ENCODE measurements at regions not wholly inside any gene's neighbourhood (a gene's known extent, or its start where the extent isn't known, plus 50 kb on each side); places are given as distances from the start of the nearest gene placed in this dataset.
A peak's percentile ranks its signal among the peaks of the same experiment; 100 is the strongest.

DNA sequence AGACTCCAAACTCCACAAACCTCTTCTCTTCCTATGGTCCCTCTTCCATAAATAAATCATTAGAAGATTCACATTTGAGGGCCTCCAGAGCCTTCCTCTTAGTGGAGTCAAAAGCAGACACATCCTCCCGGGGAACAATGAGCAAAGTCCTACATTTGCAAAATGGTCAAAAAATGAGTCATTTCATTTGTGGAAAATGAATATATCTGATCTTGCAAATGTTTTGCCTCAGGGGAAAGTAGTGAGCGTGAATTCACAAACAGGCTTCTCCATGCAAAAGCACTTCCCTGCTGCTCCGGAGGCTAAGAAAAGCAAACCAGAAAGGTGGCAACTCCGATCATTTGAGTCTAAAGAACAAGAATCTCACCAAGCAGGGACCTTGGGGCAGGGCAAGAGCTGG is 86.7 kb upstream of the IQSEC1 start:
- no peak overlapping the region for H3K4me3 ChIP-seq
- H3K4me2 ChIP-seq, result peak overlapping the region; percentile 43
- H3K9me2 ChIP-seq (ENCODE audit: insufficient read depth), result no peaks in the 10 kb centered on the region
- no peaks in the 10 kb centered on the region for H4K20me1 ChIP-seq (ENCODE audit: insufficient read depth)
- peaks cover 30% of the 10 kb centered on the region for H3K4me1 ChIP-seq (replicated peaks; ENCODE audit: insufficient read depth)
- DNase-seq, result peak; percentile 27 to 85
- H3K27ac ChIP-seq, result peak overlapping the region; percentile 34
- POLR2A ChIA-PET (ENCODE audit: unreplicated experiment), result interaction anchor here (0.7 kb wide), 1 partner anchor 50 kb away, joined by 11 read pairs; no protein-coding TSS in a partner anchor
- TF ChIP-seq, protein P1, sequence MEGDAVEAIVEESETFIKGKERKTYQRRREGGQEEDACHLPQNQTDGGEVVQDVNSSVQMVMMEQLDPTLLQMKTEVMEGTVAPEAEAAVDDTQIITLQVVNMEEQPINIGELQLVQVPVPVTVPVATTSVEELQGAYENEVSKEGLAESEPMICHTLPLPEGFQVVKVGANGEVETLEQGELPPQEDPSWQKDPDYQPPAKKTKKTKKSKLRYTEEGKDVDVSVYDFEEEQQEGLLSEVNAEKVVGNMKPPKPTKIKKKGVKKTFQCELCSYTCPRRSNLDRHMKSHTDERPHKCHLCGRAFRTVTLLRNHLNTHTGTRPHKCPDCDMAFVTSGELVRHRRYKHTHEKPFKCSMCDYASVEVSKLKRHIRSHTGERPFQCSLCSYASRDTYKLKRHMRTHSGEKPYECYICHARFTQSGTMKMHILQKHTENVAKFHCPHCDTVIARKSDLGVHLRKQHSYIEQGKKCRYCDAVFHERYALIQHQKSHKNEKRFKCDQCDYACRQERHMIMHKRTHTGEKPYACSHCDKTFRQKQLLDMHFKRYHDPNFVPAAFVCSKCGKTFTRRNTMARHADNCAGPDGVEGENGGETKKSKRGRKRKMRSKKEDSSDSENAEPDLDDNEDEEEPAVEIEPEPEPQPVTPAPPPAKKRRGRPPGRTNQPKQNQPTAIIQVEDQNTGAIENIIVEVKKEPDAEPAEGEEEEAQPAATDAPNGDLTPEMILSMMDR (conservative IDR thresholded peaks at IDR 0.05), result no peak
- TF ChIP-seq EZH2 (IDR thresholded peaks at IDR 0.05; ENCODE audit: low read depth), result no peak
- BruUV-seq (replicated peaks), result no TSS peak
- H3K27me3 ChIP-seq (ENCODE audit: insufficient read depth, low read depth), result no peaks in the 10 kb centered on the region
- no peak overlapping the region for H2AFZ ChIP-seq
- peaks cover 18% of the 10 kb centered on the region for H3F3A ChIP-seq (ENCODE audit: insufficient read depth, low read depth)
- H3K36me3 ChIP-seq (ENCODE audit: low read depth), result no peaks in the 10 kb centered on the region
- CTCF ChIA-PET, result no interaction called here
- intact Hi-C loops (cut with micrococcal nuclease; ENCODE audit: unreplicated experiment), result loop anchor here (10.0 kb wide), 1 partner anchor 55 kb away; no protein-coding TSS in a partner anchor
- no peaks in the 10 kb centered on the region for H3K79me2 ChIP-seq (ENCODE audit: low read depth)
- peaks cover 8% of the 10 kb centered on the region; the same call in 1 of the 2 replicates for H3K9me3 ChIP-seq (ENCODE audit: insufficient read depth, low read depth)

DNA sequence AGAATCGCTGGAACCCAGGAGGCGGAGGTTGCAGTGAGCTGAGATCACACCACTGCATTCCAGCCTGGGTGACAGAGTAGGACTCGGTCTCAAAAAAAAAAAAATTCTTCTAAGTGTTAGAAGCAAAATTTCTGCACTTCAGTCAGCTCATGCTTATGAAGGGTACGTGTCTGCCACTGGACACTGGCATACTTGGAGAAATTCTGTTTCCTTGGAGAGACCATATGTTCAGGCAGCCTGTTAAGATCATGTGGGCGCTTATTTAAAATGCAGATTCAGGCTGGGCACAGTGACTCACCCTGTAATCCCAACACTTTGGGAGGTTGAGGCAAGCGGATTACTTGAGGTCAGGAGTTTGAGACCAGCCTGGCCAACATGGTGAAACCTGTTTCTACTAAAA is 85.6 kb upstream of the IQSEC1 start:
- CTCF ChIA-PET, result no interaction called here

DNA sequence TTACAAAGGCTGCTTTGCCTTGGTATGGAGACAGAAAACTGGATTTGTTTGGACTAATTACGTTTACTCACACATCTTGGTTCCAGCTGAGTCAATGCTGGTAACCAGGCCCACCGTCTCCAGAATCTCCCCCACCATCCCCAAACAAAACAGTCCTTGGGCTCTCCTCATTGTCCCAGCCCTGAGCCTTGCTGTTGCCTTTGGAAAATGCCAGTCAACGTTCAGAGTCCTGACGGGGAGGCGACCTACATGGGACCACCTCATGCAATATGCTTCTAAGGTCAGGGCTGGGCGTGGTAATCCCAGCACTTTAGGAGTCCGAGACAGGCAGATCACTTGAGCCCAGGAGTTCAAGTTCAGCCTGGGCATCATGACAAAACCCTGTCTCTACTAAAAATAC is 85.2 kb upstream of the IQSEC1 start:
- no TSS peak for BruUV-seq (replicated peaks)
- H3K4me2 ChIP-seq, result no peak overlapping the region
- TF ChIP-seq EZH2 (IDR thresholded peaks at IDR 0.05; ENCODE audit: low read depth), result no peak
- TF ChIP-seq, protein P1 (conservative IDR thresholded peaks at IDR 0.05), result no peak
- intact Hi-C loops (cut with micrococcal nuclease; ENCODE audit: unreplicated experiment), result loop anchor here (10.0 kb wide), 1 partner anchor 56 kb away; no protein-coding TSS in a partner anchor
- H3K36me3 ChIP-seq (ENCODE audit: low read depth), result no peaks in the 10 kb centered on the region
- DNase-seq, result no peak
- H3K9me2 ChIP-seq (ENCODE audit: insufficient read depth), result no peaks in the 10 kb centered on the region
- H2AFZ ChIP-seq, result no peak overlapping the region
- H3K27me3 ChIP-seq (ENCODE audit: insufficient read depth, low read depth), result no peaks in the 10 kb centered on the region
- no peak overlapping the region for H3K27ac ChIP-seq
- CTCF ChIA-PET, result no interaction called here
- no peaks in the 10 kb centered on the region for H4K20me1 ChIP-seq (ENCODE audit: insufficient read depth)
- H3K9me3 ChIP-seq (ENCODE audit: insufficient read depth, low read depth), result peaks cover 8% of the 10 kb centered on the region; the same call in 1 of the 2 replicates
- no peak overlapping the region for H3K4me3 ChIP-seq
- no peaks in the 10 kb centered on the region for H3K79me2 ChIP-seq (ENCODE audit: low read depth)
- POLR2A ChIA-PET (ENCODE audit: unreplicated experiment), result no interaction called here
- peaks cover 18% of the 10 kb centered on the region for H3F3A ChIP-seq (ENCODE audit: insufficient read depth, low read depth)
- H3K4me1 ChIP-seq (replicated peaks; ENCODE audit: insufficient read depth), result peaks cover 30% of the 10 kb centered on the region

More for the DNA sequence above, 85.6 kb upstream of the IQSEC1 start:
- Histone ChIP-seq H3K36me3 (ENCODE audit: low read depth) (no peaks in the 10 kb centered on the region), H3K27ac (no peak overlapping the region), H3K4me3 (no peak overlapping the region), H3F3A (ENCODE audit: insufficient read depth, low read depth) (peaks cover 18% of the 10 kb centered on the region), H3K27me3 (ENCODE audit: insufficient read depth, low read depth) (no peaks in the 10 kb centered on the region), H3K4me2 (no peak overlapping the region), H3K4me1 (replicated peaks; ENCODE audit: insufficient read depth) (peaks cover 30% of the 10 kb centered on the region), H4K20me1 (ENCODE audit: insufficient read depth) (no peaks in the 10 kb centered on the region), H2AFZ (no peak overlapping the region), H3K9me3 (ENCODE audit: insufficient read depth, low read depth) (peaks cover 8% of the 10 kb centered on the region; the same call in 1 of the 2 replicates), H3K79me2 (ENCODE audit: low read depth) (no peaks in the 10 kb centered on the region), H3K9me2 (ENCODE audit: insufficient read depth) (no peaks in the 10 kb centered on the region)
- DNase-seq, result no peak
- no peak for TF ChIP-seq EZH2 (IDR thresholded peaks at IDR 0.05; ENCODE audit: low read depth)
- no TSS peak for BruUV-seq (replicated peaks)
- intact Hi-C loops (cut with micrococcal nuclease; ENCODE audit: unreplicated experiment), result loop anchor here (10.0 kb wide), 1 partner anchor 56 kb away; no protein-coding TSS in a partner anchor
- POLR2A ChIA-PET (ENCODE audit: unreplicated experiment), result no interaction called here

DNA sequence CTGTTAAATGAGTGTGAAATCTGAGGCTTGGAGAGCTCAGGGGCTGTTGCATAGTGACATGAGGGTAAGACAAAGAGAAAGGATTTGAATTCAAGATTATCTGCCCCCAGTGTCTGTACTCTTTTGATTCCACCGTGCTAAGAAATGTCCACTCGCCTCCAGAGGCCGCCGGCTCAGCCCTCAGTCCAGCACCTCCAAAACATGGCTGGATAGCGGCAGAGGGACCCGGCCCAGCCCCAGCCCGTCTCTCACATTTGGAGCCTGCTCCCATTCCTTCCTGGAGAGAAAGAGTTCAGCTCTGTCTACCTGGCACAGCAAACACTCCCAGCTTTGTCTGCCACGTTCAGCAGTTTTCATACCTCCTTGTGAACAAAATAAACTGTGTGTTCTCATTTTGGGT is 84.8 kb upstream of the IQSEC1 start:
- Histone ChIP-seq H3K4me2 (no peak overlapping the region), H3K4me3 (no peak overlapping the region), H3K9me3 (ENCODE audit: insufficient read depth, low read depth) (peaks cover 8% of the 10 kb centered on the region; the same call in 1 of the 2 replicates), H3F3A (ENCODE audit: insufficient read depth, low read depth) (peaks cover 18% of the 10 kb centered on the region), H4K20me1 (ENCODE audit: insufficient read depth) (no peaks in the 10 kb centered on the region), H3K36me3 (ENCODE audit: low read depth) (no peaks in the 10 kb centered on the region), H3K27me3 (ENCODE audit: insufficient read depth, low read depth) (no peaks in the 10 kb centered on the region), H3K9me2 (ENCODE audit: insufficient read depth) (no peaks in the 10 kb centered on the region), H3K79me2 (ENCODE audit: low read depth) (no peaks in the 10 kb centered on the region), H2AFZ (no peak overlapping the region), H3K4me1 (replicated peaks; ENCODE audit: insufficient read depth) (peaks cover 30% of the 10 kb centered on the region), H3K27ac (no peak overlapping the region)
- TF ChIP-seq EZH2 (IDR thresholded peaks at IDR 0.05; ENCODE audit: low read depth), result no peak
- TF ChIP-seq, protein P1 (conservative IDR thresholded peaks at IDR 0.05), result no peak
- no peak for DNase-seq
- no TSS peak for BruUV-seq (replicated peaks)
- intact Hi-C loops (cut with micrococcal nuclease; ENCODE audit: unreplicated experiment), result loop anchor here (10.0 kb wide), 1 partner anchor 57 kb away; no protein-coding TSS in a partner anchor
- ChIA-PET CTCF (no interaction called here), POLR2A (ENCODE audit: unreplicated experiment) (no interaction called here)
